ENCODE measurements at regions not wholly inside any gene's neighbourhood (a gene's known extent, or its start where the extent isn't known, plus 50 kb on each side); places are given as distances from the start of the nearest gene placed in this dataset.

DNA sequence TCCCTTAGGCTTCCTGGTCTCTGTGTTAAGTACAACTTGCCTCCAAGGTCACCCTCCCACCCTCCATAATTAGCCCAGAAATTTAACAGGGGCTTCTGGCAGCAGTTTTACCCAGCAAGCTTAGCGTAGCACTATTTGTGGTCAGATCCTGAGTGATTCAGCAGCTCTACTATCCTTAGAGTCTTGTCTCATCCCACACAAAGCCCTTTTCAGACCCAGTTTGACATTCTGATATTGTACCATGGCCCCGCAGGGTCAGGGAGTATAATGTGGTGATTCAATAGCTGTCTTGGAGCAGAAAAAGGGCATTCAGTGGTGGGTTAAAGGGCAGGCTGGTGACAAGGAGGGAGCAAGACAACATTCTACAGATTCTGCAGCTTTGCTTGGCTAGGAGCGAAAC is 153.8 kb upstream of the DDHD1 start:
- TF ChIP-seq, protein P1, sequence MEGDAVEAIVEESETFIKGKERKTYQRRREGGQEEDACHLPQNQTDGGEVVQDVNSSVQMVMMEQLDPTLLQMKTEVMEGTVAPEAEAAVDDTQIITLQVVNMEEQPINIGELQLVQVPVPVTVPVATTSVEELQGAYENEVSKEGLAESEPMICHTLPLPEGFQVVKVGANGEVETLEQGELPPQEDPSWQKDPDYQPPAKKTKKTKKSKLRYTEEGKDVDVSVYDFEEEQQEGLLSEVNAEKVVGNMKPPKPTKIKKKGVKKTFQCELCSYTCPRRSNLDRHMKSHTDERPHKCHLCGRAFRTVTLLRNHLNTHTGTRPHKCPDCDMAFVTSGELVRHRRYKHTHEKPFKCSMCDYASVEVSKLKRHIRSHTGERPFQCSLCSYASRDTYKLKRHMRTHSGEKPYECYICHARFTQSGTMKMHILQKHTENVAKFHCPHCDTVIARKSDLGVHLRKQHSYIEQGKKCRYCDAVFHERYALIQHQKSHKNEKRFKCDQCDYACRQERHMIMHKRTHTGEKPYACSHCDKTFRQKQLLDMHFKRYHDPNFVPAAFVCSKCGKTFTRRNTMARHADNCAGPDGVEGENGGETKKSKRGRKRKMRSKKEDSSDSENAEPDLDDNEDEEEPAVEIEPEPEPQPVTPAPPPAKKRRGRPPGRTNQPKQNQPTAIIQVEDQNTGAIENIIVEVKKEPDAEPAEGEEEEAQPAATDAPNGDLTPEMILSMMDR (conservative IDR thresholded peaks at IDR 0.05), result no peak
- no peak for TF ChIP-seq EZH2 (IDR thresholded peaks at IDR 0.05; ENCODE audit: low read depth)
